Effector CD4-positive, alpha-beta T cell (primary cell): ENCODE measurements at regions not wholly inside any gene's neighbourhood (a gene's known extent, or its start where the extent isn't known, plus 50 kb on each side); places are given as distances from the start of the nearest gene placed in this dataset.
"Not testable (repeated sequence)": the region's sequence is repeated elsewhere in the genome, so short reads cannot be mapped to it uniquely, and the experiment has no call there.

Source experiments
- DNase-seq: peaks from one replicate; pipeline ENCODE4 v3.0.0-alpha.2; 2020

DNA sequence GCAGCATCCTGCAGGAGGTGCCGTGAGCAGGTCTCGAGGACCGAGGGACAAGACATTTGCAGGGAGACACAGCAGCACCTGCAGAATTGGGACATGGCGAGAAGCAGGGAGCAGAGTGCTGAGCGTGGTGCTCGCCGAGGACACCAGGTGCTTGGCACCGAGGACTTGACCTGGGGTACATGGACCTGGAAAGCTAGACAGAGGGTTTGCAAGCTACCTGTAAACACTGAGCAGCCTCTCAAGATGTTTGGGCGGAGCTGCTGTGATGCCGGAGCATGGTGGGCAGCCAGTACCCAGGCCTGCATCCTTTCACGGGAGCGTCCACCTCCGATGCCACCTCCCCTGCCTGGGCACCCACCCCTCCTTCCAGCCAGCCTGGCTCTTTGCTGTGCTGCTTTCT is 773.2 kb downstream of the TBC1D22A start:
- DNase-seq, result no peak

DNA sequence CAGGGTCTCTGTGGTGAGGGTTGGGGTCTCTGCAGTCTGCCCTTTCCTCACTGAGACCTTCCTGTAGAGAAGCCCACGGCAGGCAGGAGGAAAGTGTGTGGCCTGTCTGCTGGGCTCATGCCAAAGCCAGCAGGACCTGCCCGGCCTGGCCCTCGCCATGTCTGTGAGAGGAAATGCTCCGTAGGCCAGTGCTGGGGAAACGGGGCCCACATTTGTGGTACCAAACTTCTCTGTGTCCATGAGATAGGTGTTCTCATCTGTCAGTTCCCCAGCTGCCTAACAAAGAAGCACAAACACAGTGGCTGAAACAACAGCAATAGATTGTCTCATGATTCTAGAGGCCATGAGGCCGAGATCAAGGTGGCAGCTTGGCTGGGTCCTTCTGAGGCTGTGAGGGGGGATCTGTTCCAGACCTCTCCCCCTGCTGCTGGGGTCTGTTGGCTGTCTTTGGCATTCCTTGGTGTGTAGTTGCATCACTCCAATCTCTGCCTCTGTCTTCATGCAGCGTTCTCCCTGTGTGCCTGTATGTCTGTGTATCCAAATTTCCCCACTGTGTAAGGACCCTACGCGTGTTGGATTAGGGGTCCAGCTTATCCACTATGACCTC is 772.5 kb downstream of the TBC1D22A start:
- no peak for DNase-seq

DNA sequence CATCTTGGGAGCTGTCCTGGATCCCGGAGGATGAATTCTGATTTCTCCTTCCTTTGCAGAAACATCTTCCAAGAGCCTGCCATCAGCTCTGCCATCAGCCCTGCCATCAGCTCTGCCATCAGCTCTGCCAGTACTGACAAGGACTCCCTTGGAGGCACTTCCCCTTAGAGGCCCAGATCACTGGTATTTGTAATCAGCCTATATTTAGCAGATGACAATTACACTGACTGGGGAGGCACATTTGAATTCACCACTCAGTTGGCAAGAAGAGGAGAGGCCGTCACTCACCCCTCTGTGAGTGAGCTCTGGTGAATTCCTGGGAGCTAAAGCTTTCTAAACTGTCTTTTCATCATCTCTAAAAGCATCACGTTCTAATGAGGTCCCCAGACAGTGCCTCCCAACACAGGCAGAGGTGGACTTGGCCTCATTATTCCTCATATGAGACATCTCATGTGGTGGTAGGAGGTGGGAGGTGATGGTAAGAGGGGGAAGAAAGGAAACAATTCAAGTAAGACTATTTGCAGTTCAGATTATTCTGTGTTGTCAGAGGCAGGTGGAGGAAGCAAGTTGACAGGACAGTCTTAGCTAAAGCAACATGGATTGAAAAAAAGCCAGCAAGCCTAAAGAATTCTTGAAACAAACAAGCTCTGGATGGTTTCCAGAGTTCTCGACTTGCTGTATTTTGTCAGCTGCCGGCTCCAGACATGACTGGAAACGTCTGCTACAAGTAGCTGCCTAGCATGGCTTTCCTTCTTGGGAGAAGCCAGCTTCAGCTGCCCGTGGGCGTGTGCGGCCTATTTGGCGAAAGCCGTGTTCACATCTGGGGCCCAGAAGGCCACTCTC is 771.7 kb downstream of the TBC1D22A start:
- no peak for DNase-seq

DNA sequence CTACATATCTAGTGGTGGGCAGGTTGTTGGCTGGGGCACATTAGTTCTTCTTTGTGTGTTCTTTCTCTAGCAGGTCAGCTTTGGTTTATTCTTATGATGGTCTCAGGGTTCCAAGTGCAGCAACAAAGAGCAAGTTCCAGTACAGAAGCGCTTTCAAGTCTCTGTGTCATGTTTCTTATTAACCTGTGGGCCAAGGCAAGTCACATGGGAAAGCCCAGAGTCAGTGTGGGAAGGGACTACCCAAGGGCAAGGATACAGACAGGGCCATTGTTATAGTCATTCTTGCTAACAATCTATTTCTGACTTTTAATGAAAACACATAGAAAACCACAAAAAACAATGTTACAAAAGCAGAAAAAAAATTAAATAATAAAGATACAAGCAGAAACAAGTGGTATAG is 754.6 kb downstream of the TBC1D22A start:
- no peak for DNase-seq

DNA sequence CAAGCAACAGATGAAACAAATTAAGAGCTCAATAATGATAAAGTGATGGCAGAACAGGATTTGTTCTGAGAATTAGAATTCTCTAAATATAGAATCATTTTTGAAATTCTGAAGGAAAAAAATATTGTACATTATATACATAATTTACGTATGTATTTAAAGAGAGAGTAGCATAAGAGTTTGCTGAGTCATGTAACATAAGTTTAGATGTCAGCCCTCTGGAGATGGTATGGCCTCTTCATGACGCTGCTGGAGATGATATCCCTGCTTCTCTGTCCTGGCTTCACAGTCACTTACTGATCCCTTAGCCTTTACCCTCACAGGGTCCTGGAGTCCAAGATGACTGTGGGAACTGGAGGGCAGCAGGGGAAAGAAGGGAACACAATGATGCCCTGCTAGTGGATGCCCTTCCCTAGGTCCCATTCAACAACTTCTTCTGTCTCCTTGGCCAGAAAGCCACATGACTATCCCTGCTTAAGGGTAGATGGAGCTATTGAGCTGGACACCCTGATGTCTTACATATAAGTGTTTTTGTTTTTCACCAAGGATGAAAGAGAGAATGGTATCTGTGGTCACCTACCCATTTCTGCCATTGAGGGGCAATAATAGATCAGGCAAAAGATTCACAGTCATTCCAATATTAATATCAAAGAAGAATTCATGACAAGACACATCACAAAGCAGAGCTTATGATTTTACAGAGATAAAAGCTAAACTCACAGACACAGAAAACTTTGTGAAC is 753.1 kb downstream of the TBC1D22A start:
- DNase-seq, result no peak

DNA sequence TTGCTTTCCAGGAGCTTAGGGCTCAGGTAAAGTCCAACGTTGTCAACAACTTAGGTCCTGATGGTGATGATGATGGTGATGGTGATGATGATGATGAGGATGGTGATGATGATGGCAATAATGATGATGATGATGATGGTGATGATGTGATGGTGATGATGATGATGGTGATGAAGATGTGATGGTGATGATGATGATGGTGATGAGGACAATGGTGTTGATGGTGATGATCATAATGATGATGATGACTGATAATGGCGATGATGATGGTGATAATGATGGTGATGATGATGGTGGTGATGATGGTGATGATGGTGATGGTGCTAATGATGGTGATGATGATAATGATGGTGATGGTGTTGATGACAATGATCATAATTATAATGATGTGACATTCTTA is 750.2 kb downstream of the TBC1D22A start:
- no peak for DNase-seq

DNA sequence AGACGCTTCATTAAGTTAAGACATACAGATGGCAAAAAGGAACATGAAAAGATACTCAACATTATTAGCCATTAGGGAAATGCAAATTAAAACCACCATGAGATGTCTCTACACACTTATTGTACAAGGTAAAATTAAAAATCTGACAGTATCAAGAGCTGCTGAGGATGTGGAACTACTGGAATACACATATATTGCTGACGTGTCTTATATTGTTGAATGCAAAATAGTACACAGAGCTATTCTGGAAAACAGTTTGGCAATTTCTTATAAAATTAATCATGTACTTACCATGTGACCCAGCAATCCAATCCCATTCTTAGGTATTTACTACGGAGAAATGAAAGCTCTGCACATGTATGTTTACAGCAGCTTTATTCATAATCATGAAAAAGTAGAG is 742.5 kb downstream of the TBC1D22A start:
- DNase-seq, result no peak

DNA sequence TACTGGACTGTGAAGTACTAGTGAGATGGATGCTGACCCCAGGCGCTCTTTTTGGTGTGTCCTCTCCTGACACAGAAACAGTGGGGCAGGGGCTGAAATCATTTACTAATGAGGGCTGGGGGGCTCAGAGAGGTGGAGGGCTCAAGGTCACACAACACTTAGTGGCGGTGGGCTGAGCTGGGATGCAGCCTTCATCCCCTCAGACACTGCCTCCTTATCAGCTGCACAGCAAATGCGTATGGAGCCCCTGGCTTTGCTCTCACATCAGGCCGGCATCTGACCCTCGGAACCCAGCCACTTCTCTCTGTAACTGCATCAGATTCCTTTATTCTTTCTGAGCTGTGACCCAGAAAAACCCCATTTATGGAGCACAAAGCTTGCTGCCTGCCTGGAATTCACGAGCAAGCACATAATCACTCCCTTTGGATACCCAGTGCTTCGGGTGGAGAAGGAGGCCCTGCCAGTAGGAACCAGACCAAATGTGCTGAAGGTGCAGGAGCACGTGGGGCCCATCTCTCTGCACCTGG is 736.6 kb downstream of the TBC1D22A start:
- DNase-seq, result no peak

DNA sequence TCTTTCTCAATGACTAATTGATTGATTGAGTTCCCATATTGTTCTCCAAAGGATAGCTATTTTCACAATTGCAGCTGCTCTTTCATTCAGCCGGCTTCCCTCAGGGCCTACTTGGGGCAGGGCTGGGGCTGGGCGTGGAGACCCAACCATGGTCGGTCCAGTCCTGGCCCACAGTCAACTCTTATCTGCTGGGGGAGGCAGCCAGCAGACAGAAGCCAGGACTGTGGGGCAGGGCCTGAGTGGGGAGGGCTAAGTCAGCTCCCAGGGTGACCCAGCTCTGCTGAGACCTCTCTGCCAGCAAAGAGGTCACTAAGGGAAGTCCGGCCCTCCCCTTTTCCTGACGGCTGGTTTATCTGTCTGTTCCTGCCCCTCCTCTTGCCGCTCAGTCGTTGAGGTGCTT is 735.2 kb downstream of the TBC1D22A start:
- DNase-seq, result no peak

DNA sequence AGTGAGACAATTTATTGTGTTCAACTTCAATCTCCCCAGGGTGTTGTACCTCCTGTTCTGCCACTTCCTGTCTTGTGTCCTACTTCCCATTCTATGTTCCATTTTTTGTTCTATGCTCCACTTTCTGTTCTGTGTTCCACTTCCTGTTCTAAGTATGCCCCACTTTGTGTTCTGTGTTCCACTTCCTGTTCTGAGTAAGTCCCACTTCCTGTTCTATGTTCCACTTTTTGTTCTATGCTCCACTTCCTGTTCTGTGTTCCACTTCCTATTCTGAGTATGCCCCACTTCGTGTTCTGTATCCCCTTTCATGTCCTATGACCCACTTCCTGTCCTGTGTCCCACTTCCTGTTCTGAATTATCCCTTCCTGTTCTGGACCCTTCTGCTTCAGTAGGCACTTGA is 732.7 kb downstream of the TBC1D22A start:
- DNase-seq, result no peak

DNA sequence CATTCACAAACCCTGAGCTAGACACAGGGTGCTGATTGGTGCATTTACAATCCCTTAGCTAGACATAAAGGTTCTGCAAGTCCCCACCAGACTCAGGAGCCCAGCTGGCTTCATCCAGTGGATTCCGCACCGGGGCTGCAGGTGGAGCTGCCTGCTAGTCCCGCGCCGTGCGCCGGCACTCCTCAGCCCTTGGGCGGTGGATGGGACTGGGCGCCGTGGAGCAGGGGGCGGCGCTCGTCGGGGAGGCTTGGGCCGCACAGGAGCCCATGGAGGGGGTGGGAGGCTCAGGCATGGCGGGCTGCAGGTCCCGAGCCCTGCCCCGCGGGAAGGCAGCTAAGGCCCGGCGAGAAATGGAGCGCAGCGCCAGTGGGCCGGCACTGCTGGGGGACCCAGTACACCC is 725.7 kb downstream of the TBC1D22A start:
- not testable (repeated sequence) for DNase-seq

DNA sequence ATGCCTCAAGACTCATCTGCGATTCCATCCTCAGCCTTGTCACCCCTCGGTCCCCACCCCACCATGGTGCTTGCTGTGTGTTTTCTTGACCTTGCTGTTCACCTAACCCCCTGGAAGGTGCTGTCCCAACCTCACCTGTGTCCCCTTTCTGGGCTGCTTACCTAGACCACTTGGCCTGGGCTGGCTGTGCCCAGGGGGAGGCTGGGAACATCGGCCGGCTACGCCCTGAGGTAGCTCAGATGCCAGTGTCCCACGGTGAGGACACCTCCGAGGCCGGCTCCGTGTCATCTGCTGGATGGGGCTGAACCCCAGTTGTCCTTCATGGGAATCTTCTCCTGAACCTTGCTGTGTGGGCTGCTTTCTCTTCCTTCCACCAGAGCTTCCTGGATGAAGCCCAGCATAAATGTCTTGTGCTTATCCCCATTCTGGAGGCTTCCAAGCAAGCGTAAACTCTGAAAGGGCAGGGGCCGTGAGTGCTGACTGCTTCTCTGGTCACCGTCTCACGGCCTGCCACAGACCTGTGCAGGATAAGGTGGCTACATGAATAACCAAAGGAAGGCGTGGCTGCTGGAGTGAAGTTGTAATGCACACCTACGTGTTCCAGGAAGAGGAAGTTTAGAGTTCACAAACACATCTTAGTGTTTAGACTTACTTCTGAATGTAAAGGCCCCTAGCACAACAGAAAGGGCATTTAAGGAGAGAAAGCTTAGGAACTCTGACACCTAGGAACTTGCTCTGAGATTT is 724.3 kb downstream of the TBC1D22A start:
- DNase-seq, result no peak

DNA sequence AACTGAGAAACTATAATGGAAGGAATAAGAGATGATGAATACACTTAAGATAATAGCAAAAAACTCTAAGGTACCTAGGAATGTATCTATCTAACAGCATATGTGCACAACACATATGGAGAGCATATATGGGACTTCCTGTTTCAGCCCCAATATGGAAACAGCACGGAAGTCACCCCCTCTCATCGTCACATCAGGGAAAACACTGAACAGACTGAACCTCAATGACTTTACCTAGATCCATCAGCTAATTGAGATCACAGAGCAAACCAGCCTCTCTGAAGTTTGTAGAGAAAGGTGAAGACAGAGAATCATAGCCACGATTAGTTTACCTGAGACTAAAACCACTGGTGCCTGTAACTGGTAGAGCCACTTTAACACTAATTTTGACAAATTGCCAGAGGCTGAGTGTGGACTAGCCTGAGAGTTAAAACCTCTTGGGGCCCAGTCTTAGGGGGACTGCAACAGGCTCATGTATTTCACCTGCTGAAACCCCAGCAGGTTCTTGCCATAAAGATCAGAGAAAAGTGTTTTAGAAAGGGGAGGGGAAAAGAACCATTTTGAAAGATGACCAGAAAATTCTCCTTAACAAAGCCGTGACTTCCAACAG is 722.6 kb downstream of the TBC1D22A start:
- no peak for DNase-seq

DNA sequence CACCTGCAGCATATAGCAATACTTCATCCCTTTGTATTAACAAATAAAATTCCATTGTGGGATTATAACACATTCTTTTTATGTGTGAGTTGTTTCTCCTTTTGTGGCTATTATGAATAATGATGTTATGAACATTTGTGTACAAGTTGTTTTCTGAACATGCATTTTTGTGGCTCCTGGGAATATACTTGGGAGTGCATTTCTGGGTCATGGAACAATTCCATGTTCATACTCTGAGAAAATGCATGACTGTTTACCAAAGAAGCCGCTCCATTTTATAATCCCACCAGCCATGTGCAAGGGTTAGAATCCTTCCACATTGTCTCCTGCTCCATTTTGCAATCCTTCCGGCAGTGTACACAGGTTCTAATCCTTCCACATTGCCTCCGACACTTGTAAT is 713.8 kb downstream of the TBC1D22A start:
- no peak for DNase-seq

DNA sequence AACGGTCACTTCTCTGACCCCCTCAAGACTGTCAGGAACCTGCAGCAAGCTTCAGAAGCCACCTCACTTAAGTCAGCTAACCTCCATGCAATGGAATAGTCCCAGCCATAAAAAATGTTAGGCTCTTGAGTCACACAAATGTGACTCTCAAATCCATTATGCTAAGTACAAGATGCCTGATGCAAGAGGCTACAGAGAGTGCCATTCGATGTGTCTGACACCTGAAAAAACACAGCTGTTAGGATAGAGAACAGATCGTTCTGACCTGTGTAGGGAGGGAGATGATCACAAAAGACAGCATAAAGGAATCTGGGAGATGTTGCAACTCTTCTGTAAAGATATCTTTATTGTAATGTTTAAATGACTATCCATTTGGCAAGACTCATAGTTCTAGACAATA is 712.4 kb downstream of the TBC1D22A start:
- no peak for DNase-seq

DNA sequence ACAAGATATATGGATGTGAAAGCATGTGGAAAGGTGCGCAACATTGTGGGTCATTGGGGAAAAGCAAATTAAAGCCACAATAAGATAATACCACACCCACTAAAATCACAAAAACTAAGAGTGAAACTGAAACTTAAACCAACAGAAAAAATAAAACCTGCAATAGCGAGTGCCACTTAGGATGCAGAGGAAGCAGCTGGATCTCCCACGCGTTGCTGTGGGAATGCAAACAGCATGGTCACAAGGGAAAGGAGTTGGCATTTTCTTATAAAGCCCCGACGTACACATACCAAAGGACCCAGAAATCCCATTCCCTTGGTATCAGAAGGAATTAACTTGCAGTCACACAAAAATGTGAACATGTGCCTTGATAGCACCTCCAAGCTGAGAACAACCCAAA is 712.0 kb downstream of the TBC1D22A start:
- no peak for DNase-seq

DNA sequence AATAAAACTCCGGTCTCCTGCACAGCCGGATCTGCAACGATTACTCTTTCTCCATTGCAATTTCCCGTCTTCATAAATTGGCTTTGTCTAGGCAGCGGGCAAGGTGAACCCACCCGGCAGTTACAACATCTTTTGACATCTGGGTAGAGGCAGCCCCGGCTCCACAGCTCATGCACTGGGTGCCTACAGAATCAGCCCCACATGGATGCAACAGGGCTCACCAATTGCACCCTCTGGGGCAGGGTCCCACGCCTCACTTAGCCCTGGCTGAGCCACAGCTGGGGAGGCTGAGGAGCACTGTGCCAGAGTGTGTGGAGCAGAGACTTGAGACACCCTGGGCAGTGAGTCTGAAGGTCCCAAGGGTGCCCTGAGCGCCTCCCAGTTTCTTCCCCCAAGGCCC is 710.2 kb downstream of the TBC1D22A start:
- no peak for DNase-seq

DNA sequence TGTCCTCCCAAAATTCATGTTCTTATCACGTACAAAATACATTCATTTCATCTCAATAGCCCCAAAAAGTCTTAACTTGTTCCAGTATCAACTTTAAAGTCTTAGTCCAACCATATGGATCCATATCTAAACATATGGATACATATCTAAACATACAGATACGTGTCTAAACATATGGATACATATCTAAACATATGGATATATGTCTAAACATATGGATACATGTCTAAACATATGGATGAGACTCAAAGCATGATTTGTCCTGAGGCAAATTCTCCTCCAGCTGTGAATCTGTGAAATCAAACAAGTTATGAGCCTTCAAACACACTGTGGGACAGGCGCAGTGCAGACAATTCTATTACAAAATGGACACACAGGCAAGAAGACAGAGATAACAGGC is 709.0 kb downstream of the TBC1D22A start:
- DNase-seq, result no peak

DNA sequence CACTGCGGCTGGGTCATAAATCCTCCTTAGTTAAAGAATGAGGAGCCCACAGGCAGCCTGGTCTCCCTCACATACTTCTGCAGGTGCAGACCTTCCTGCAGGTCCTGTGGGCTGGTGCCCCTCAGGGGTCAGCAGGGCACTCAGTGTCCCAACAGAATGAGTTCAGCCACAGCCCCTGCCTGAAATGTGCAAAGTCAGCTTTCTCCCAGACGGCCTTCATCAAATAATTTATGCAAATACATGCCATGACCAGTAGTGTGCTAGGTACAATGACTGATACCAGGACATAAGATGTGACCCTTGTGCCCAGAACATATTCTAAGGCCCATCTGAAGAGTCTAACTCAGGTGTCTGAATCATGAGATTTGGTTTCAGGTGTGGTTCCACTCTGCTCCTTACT is 703.4 kb downstream of the TBC1D22A start:
- no peak for DNase-seq

DNA sequence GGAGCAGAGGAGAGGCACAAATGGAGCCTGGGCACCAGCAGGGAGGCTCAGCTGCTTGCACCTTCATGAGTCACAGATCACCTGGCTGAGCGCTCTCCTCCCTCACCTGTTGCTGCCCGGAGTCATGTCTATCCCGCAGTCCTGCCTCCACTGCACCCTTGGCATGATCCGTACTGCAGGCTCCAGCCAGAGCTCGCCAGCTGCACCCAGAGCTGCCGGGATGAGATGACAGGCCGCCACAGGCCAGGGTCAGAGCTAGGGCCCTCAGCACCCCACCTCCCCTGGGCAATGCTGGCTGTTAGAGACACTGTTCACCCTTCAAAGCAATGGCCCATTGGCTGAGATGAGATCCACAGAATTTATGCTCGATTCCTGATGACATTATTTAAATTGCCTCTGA is 702.8 kb downstream of the TBC1D22A start:
- DNase-seq, result no peak

DNA sequence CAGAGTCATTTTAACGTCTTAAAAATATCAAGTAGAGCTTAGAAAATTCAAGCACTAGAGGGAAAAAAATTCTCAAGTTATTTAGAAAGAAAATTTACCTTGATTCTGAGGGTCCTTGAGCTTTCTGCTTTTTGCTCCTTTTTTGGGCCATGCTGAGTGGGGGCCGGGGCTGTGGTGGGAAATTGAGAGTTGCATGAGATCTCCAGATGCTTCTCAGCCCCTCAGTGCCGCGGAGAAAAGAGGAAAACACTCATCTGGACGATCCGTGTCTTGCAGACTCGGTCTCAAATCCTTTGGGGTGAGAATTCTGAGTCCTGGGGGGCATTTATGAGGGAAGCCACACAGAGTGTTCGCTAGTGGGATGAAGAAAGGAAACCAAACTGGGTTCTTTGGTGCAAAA is 700.8 kb downstream of the TBC1D22A start:
- no peak for DNase-seq

DNA sequence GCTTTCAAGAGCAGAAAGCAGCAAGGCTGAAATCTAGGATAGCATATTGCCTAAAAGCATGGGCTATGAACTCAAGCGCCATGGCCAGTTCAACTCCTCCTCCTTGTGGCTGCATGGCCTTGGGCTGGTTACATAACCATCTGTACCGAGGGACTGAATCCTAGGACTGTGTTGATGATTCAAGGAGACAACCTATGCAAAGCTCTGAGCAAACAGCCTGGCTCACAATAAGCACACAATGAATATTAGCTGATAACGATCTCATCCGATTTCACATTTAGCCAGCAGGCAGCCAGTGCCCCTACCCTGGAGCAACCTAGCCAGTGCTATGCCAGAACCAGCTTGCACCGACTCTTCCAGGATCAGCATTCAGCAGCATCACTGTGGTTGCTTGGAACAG is 698.4 kb downstream of the TBC1D22A start:
- no peak for DNase-seq

DNA sequence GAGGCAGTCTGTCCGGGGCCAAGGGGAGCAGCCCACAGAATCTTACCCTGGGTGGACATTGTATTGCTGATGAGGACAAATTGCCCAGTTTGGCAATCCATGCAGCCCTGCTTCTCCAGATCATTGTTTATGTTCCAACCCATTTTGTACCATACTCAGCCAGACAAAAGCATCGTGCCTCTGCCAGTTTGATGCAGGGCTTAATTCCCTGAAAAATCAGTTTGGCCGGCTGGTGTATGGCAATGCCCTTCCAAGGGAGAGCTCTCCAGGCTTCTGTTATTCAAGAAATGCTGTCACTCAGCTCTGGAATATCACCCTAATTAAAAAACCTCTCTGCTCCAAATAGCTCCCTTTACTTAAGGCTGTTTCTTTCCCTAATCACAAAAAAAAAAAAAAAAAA is 697.7 kb downstream of the TBC1D22A start:
- no peak for DNase-seq
